Epithelial cell of esophagus (primary cell): ENCODE measurements at regions not wholly inside any gene's neighbourhood (a gene's known extent, or its start where the extent isn't known, plus 50 kb on each side); places are given as distances from the start of the nearest gene placed in this dataset.

Experiments used
- DNase-seq: peaks from one replicate; pipeline ENCODE4 v3.0.0; 2010; ENCODE audit warnings: low read depth
- H3K4me3 ChIP-seq: 2 replicates; pipeline ENCODE4 v1.5.1; 2011; ENCODE audit warnings: mild to moderate bottlenecking, low read length, control low read depth
- TF ChIP-seq, protein P1 (sequence below): IDR thresholded peaks from 2 replicates; pipeline ENCODE4 v1.5.1; 2011; ENCODE audit warnings: low read depth, mild to moderate bottlenecking, low read length, control low read depth, inconsistent platforms; ENCODE audit not compliant: insufficient read depth; ENCODE audit errors: missing control alignments

DNA sequence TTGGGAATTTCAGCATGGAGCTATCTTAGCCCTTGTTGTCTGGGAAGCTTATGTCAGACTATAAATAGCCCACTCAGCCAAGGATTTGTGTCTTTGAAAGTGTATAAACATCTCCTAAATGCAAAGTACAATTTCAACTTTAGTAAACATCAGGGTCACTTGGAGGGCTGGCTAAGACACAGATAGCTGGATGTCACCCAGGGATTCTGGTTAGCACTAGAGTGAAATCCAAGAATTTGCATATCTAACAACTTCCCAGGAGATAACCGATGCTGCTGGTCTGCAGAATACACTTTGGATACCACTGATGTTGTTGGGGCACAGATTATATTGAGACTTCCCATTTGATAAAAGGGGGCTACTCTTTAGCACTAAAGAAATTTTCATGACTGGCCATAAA is 130.9 kb downstream of the PAX1 start:
- no peak for DNase-seq
- TF ChIP-seq, protein P1, sequence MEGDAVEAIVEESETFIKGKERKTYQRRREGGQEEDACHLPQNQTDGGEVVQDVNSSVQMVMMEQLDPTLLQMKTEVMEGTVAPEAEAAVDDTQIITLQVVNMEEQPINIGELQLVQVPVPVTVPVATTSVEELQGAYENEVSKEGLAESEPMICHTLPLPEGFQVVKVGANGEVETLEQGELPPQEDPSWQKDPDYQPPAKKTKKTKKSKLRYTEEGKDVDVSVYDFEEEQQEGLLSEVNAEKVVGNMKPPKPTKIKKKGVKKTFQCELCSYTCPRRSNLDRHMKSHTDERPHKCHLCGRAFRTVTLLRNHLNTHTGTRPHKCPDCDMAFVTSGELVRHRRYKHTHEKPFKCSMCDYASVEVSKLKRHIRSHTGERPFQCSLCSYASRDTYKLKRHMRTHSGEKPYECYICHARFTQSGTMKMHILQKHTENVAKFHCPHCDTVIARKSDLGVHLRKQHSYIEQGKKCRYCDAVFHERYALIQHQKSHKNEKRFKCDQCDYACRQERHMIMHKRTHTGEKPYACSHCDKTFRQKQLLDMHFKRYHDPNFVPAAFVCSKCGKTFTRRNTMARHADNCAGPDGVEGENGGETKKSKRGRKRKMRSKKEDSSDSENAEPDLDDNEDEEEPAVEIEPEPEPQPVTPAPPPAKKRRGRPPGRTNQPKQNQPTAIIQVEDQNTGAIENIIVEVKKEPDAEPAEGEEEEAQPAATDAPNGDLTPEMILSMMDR = no peak
- H3K4me3 ChIP-seq = no peak overlapping the region

DNA sequence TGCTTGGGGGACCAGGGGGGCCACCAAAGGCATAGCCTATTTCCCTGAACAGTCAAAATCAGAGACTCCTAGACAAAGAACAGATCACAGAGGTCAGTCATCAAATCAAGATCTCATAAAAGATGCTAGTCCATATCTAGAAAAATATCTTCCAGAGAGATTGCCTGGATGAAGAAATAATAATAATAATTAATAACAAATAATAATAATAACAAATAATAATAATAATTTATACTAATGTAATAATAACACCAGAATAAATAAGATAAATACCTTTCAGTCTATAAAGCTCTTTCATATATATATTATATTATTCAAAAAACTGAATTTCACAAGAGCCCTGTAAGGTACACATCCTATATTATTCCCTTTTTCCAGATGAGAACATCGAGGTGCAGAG is 129.6 kb downstream of the PAX1 start:
- DNase-seq = no peak
- H3K4me3 ChIP-seq = no peak overlapping the region
- TF ChIP-seq, protein P1 = no peak

DNA sequence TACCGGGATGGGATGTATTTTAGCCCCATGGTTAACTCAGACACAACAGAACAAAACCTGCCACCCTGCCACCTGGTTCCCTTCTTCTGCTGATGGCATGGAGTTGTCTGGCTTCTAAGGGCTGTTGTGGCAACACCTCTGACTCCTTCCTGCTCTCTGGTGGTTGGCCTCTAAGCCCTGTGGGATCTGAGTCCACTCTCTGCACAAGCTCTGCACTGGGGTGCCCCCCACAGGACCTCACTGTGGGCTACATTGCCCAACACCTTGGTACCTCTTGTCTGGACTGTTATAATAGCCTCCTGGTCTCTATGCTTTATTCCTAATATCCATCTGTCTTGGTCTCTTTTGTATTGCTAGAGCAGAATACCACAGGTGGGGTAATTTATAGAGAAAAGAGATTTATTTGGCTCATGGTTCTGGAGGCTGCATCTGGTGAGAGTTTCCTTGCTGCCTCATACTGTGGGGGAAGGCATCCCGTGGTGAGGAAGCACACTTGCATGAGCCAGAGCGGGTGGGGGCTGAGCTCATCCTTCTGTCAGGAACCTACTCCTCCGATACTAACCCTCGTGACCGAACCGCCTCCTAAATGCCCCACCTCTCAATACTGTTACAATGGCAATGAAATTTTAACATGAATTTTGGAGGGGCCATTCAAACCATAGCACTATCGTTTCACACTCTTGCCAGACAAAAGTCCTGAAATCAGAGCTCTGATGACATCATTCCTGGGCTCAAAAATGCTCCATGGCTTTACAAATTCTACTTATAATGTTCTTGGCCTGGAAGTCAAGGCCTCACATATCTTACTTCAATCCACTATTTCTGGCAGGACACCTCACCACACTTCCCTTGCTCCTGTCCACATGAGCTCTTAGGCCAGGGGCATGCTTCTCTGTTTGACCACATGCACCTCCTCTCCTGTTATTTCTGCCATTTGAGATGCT is 127.2 kb downstream of the PAX1 start:
- DNase-seq = no peak
- no peak overlapping the region for H3K4me3 ChIP-seq
- TF ChIP-seq, protein P1 = no peak

DNA sequence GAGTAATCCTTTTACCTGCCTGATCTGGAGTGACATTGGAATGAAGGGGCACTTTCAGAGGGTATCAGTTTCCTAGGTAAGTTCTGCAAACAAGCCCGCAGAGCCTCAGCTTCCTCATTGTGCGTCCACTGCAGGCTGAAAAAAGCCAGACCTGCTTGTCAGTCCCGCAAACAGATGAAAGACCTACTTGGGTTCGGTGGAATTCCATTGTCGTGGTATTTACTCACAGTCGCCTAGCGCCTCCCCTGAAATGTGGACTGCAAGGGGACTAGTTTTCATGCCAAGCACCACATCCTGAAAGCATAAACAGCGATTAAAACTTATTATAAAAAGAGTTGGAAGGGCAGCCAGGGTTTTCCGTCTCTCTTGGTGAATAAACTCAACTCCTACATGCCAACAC is 121.5 kb downstream of the PAX1 start:
- DNase-seq = no peak
- H3K4me3 ChIP-seq = no peak overlapping the region
- TF ChIP-seq, protein P1 = no peak

DNA sequence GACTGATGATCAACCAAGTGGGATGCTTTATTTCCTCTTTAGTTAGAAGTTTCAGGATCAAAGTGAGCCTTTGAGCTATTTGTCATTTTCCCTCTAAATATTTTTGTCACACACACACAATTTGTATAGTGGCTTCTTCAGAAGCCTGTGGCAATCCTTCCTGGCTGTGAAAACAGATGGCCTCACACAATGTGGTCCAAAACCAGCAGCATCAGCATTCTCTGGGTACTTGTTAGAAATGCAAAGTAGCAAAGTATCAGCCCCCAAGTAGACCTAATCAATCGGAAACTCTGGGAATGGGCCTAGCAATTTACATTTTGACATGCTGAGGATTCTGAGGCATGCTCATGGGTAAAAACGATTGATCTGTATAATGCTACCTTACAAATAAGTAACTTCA is 115.9 kb downstream of the PAX1 start:
- TF ChIP-seq, protein P1 = no peak
- DNase-seq = no peak
- H3K4me3 ChIP-seq = no peak overlapping the region

DNA sequence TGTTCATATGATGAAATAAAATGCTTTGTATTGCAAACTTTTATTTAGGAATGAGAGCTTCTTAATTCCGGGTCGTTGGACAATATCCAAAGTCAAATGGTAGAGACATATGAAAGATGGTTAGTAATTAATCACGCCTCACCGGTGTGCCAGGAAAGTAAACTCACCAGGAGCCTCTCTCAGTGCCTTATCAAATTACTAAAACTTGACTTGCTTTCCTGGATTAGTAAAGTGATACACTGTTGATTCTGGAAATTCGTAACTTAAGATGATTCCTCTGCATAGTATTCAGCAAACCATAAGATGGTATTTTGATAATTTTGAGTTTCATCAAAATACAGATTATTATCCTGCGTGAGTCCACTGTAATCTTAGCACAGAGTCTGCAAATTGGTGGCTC is 115.2 kb downstream of the PAX1 start:
- TF ChIP-seq, protein P1 = no peak
- H3K4me3 ChIP-seq = no peak overlapping the region
- DNase-seq = no peak

DNA sequence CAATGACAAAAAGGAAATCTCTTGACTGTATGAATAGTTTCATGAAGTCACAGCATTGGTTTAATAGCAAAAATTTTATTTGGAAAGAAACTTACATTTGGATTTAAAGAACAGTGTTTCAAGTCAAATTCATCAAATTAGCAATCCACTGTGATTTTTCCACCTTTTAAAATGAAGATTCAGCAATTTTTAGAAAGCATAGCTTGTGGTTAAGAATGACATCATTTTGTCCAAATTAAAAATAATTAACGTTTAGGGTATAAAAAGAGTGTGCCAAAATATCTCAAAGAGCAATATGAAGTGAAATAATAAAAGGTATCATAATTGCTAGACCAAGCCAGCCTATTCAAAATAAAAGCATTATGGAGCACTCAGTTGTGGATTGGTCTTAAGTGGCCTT is 114.6 kb downstream of the PAX1 start:
- no peak overlapping the region for H3K4me3 ChIP-seq
- DNase-seq = no peak
- TF ChIP-seq, protein P1 = no peak
